Stimulated activated CD8-positive, alpha-beta memory T cell treated with anti-CD3 and anti-CD28 coated beads, Interleukin-2, amount 100 ng/mL, for 1 hour (primary cell): ENCODE measurements at regions not wholly inside any gene's neighbourhood (a gene's known extent, or its start where the extent isn't known, plus 50 kb on each side); places are given as distances from the start of the nearest gene placed in this dataset.
"Not testable (repeated sequence)": the region's sequence is repeated elsewhere in the genome, so short reads cannot be mapped to it uniquely, and the experiment has no call there.

ENCODE experiments used
- DNase-seq, 2 donors: peaks; one replicate each; pipeline ENCODE4 v3.0.0-alpha.2; 2020; ENCODE audit warnings: low read depth in 2 of 2

DNA sequence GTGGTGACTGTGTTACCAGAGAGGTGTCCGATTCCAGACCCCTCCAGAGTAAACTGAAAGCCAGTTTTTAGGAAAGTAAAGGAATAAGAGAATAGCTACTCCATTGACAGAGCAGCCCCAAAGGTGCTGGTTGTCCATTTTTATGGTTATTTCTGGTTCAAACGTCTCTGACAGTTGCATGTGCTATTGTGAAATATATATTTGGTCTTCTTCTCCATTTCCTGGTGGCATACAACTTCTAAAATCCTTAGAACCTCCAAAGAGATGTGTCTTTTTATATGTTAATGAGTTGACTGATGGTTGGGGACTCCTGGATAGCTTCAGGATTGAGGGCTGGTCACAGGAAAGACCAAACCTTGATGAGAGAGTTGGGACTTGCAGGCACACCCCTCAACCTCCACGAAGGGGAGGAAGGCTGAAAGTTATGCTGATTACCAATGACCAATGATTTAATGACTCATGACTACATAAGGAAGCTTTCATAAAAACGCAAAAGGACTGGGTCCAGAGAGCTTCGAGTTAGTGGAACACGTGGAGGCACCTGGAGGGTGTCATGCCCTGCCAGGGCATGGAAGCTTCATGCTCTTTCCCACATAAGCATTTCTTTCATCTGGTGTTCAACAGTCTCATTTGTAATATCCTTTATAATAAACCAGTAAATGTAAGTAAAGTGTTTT is 100.7 kb downstream of the SLC16A1 start:
- no peak for DNase-seq

DNA sequence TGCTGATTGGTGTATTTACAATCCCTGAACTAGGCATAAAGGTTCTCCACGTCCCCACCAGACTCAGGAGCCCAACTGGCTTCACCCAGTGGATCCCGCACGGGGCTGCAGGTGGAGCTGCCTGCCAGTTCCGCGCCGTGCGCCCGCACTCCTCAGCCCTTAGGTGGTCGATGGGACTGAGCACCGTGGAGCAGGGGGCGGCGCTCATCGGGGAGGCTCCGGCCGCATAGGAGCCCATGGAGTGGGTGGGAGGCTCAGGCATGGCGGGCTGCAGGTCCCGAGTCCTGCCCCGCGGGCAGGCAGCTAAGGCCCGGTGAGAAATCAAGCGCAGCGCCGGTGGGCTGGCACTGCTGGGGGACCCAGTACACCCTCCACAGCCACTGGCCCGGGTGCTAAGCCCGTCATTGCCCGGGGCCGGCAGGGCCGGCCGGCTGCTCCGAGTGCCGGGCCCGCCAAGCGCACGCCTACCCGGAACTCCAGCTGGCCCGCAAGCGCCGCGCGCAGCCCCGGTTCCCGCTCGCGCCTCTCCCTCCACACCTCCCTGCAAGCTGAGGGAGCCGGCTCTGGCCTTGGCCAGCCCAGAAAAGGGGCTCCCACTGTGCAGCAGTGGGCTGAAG is 101.5 kb downstream of the SLC16A1 start:
- not testable (repeated sequence) for DNase-seq

DNA sequence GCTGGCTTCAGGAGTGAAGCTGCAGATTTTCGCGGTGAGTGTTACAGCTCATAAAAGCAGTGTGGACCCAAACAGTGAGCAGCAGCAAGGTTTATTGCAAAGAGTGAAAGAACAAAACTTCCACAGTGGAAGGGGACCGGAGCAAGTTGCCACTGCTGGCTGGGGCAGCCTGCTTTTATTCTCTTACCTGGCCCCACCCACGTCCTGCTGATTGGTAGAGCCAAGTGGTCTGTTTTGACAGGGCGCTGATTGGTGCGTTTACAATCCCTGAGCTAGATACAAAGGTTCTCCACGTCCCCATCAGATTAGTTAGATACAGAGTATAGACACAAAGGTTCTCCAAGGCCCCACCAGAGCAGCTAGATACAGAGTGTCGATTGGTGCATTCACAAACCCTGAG is 102.1 kb downstream of the SLC16A1 start:
- not testable (repeated sequence) for DNase-seq

DNA sequence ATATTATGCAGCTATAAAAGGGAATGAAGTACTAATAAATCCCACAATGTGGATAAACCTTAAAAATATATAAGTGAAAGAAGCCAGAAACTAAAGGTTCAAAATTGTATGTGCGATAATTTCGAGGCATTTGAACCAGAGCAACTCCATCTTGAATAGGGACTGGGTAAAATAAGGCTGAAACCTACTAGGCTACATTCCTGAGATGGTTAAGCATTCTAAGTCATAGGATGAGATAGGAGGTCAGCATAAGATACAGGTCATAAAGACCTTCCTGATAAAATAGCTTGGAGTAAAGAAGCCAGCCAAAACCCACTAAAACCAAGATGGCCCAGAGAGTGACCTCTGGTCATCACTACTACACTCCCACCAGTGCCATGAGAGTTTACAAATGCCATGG is 103.1 kb downstream of the SLC16A1 start:
- no peak for DNase-seq

DNA sequence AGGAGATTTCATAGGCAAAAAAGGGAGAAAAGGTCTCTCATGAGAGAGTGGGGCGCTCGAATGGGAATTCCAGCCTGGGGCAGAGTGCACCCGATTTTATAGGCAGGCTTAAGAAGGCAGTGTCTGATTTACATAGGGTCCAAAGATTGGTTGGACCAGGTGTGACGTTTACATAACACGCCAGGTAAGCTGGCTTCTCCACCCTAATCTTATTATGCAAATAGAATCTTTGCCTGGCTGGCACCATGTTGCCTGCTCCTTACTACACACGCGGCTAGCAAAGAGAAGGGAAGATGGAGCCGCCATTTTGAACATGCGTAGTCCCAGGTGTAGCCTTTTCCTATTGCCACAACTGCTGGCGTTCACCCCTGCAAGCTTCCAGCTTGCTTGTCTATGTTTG is 103.7 kb downstream of the SLC16A1 start:
- DNase-seq, result no peak

DNA sequence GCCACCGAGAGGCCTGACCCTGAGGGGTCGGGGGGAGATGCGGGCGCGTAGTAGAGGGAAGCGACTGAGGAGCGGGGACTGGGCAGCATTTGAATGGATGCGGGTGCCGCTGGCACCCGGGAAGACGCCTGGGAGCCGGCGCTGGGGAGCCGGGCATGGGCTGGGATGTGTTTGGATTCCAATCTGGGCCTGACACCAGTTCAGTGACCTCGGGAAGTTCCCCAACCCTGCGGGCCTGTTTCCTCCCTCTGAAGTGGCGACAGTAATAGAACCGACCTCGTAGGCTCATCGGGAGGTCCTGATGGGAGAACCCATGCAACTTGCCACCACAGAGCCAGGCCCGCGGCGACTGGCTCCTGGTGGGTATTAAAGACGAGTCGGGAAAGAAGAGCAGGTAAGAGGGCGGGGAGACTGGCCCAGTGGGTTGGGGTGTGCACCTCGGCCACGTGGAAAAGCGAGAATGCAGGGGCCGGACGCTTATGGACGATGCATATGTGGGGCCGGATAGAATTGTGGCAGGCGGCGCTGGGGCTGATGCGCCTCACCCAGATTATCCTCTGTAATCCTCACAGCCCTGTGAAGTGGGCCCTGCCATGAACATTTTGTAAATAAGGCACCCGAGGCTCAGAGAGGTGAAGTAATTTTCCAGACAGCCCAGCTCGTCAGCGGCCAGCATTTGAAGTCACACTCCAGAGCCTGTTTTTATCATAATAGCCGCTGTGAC is 105.8 kb downstream of the SLC16A1 start:
- DNase-seq, result no peak

DNA sequence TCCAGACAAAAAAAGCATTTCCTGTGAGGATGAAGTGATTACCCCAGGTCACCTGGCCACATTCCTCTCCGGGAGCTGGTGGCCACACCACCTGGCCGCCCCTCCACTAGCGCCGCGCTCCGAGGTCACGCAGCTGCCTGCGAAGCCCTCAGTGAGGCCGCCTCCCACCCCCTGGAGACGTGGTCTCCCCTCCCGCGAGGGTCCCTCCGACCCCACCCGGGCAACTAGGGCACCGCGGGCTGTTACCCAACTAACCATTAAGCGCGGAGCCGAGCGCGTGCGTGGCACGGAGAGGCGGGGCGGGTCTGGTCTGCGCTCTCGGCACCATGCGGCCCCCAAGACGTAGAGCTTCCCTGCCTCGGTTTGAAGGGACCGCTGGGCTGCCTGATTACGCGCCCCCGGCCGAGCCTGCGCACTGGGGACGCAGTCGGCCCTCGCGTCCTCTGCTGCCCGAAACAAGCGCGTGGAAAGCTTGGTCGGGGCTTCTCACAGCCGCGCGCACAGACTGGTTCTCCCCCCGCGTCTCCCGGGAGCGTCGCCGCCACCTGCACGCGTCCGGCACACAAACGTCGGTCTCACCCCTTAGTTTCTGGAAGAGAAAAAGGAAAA is 106.5 kb downstream of the SLC16A1 start:
- DNase-seq, result no peak

DNA sequence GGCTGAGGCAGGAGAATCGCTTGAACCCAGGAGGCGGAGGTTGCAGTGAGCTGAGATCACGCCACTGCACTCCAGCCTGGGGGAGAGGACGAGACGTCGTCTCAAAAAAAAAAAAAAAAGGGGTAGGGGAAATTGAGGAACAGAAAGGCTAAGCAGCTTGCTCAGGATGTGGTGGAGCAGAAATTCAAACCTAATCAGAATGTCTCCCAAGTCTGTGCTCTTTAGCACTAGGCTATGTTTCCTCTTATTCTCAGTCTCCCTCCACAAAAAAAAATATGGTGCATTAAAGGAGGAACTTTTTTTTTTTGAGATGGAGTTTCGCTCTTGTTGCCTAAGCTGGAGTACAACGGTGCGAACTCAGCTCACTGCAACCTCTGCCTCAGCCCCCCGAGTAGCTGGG is 114.2 kb downstream of the SLC16A1 start:
- DNase-seq, result no peak

DNA sequence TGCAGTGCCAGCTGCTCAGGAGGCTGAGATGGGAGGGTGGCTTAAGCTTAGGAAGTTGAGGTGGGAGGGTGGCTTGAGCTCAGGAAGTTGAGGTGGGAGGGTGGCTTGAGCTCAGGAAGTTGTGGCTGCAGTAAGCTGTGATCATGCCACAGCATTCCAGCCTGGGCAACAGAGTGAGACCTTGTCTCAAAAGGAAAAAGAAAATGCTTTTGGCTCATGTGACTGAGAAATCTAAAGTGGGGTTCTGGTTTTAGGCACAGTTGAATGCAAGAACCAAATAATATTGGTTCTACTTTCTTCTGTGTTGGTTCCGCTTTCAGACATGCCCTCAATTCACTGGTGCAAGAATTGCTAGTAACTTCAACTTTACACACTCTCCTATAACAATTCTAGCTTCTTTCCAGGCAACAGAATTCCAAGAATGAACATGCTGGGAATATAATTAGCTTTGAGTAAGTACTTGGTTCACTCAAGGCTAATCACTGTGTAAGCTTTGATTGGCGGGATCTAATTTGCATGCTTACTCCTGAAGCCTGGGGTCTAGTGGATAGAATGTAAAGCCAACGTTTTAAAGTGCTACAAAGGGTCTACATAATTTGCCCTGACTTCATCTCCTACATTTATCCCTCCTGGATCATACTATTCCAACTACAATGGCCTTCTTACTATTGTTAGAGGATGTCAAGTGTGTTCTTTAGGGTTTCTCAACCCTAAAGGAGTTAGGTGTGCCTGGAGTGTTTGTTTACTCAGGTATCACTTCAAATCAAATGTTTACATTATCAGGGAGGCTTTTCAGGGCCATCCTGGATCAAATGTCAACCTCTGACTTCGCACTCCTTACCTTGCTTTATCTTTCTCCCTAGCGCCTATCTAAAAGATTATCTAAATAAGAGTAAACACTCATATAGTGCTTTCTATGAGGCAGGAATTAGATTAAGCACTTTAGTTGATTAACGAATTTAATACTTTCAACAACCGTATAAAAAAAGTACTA is 115.1 kb downstream of the SLC16A1 start:
- no peak for DNase-seq

DNA sequence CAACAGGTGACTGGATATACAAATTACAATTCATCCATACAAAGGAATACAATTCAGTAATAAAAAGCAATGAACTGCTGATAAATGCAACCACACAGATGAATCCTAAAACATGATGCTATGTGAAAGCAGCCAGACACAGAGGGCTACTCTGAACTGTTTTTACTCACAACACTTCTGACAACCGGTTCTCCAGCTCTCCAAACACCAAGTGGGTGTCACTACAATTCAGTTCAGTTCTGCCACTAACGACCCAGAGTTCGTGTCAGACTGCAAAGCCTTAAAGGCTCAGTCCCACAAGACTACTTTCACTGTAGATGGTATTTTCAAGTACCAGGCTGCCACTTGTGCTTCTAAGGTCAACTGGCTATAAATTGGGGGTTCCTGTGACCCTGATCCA is 119.4 kb downstream of the SLC16A1 start:
- DNase-seq, result no peak

DNA sequence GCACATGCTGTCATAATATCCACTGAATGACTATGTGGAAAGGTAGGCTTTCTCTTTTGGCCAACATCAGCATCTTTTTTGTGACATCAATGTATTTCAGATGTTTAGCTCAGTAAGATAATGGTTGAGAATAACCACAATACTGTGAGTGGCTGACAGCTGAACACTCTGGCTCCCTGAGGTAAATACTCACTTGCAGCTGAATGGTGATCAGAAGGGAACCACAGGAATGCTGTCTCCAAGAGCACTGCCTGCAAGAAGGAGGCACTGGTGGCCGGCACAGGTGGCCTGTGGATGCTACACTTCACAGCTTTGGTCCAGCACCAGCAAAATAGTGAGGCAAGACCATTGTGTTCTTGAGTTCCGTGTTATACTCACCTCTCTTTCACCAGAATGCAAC is 118.7 kb upstream of the PPM1J start:
- no peak for DNase-seq

DNA sequence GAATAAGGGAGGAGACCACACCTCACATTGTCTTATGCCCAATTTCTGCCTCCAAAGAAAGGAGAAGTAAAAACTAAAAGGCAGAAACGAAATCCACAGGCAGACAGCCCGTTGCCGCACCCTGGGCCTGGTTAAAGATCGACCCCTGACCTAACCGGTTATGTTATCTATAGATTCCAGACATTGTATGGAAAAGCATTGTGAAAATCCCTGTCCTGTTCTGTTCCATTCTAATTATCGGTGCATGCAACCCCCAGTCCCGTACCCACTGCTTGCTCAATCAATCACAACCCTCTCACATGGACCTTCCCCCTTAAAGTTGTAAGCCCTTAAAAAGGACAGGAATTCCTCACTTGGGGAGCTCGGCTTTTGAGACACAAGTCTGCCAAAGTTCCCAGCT is 117.1 kb upstream of the PPM1J start:
- DNase-seq, result not testable (repeated sequence)

DNA sequence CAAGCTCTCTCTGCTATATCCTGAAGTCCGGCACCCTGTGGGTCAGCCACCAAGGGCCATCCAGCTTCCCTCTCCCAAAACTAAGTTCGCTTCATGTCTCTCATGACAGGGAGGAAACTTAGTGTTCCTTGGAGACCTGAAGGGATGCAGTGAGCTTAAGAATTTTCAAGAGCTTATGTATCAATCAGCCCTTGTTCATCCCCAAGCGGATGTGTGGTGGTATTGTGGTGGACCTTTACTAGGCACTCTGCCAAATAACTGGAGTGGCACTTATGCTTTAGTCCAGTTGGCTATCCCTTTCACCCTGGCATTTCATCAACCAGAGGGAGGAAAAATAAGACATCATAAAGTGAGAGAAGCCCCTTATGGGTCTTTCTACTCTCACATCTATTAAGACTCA is 114.6 kb upstream of the PPM1J start:
- DNase-seq, result not testable (repeated sequence)

DNA sequence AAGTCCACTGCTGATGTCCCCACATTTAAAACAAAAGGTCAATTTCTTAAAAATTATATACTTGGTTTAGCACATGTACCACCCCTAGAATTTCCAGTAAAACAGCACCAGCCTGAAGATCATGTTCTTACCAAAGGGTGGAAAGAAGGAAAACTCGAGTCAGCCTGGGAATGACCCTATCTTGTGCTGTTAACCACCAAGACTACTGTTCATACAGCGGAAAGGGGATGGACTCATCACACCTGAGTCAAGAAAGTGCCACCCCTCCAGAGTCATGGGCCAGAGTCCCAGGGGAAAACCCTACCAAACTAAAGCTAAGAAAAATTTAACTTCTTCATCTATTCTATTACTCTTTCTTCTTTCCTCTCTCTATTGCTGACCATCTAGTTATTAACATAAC is 113.6 kb upstream of the PPM1J start:
- DNase-seq, result no peak

DNA sequence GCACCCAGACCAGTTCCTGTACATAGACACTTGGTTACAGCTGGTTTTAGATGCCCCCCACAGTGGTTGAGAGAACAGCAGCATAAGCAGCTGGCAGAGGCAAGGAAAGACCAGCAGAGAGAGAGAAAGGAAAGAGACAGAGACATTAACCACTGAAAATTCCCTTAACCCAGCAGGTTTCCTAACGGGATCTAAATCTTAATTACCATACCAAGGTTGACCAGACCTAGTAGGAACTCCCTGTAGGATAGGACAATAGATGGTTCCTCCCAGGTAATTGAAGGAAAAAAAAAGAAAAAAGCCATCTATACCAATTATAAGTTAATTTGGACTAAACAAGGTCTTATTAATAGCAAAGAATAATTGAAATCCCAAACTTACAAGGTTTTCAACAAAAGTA is 112.3 kb upstream of the PPM1J start:
- not testable (repeated sequence) for DNase-seq

DNA sequence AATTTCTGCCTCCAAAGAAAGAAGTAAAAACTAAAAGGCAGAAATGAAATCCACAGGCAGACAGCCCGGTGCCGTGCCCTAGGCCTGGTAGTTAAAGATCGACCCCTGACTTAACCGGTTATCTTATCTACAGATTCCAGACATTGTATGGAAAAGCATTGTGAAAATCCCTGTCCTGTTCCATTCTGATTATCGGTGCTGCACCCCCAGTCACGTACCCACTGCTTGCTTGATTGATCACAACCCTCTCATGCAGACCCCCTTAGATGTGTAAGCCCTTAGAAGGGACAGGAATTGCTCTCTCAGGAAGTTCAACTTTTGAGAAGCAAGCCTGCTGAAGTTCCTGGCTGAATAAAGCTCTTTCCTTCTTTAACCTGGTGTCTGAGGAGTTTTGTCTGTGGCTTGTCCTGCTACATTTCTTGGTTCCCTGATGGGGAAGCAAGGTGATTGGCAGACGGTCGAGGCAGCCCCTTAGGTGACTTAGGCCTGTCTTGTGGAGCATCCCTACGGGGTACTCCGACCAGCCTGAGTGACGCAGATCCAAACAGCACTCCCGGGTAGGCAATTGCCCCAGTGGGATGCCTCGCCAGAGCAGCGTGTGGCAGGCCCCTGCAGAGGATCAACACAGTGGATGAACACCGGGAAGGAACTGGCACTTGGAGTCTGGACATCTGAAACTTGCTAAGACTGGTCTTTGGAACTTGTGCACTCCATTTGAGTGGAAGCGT is 111.2 kb upstream of the PPM1J start:
- DNase-seq, result no peak

DNA sequence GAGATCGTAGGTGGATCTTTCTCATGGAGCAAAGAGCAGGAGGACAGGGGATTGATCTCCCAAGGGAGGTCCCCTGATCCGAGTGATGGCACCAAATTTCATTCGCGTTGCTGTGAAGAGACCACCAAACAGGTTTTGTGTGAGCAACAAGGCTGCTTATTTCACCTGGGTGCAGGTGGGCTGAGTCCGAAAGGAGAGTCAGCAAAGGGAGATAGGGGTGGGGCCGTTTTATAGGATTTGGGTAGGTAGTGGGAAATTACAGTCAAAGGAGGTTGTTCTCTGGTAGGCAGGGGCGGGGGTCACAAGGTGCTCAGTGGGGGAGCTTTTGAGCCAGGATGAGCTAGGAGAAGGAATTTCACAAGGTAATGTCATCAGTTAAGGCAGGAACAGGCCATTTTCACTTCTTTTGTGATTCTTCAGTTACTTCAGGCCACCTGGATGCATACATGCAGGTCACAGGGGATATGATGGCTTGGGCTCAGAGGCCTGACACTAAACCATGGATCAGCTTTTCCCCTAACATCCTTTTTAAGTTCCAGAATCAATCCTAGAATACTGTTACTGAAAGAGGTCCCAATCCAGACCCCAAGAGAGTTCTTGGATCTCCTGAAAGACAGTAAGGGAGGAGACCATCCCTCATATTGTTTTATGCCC is 110.6 kb upstream of the PPM1J start:
- DNase-seq, result not testable (repeated sequence)

DNA sequence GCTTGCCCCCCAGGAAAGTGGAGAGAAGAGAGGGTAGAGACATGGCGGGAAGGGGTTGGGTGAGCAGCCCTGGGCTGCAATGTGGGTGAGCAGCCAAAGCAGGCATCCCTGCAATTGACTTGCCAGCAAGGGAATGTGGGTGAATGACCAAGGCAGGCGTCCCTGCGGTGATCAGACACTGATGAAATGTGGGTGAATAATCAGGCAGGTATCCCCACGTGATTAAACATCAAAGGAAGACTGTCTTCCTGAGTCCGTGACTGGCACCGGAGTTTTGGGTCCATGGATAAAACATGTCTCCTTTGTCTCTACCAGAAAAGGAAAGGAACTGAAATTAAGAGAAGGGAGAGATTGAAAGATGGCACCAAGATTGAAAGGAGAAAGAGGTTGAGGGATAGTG is 109.9 kb upstream of the PPM1J start:
- not testable (repeated sequence) for DNase-seq

DNA sequence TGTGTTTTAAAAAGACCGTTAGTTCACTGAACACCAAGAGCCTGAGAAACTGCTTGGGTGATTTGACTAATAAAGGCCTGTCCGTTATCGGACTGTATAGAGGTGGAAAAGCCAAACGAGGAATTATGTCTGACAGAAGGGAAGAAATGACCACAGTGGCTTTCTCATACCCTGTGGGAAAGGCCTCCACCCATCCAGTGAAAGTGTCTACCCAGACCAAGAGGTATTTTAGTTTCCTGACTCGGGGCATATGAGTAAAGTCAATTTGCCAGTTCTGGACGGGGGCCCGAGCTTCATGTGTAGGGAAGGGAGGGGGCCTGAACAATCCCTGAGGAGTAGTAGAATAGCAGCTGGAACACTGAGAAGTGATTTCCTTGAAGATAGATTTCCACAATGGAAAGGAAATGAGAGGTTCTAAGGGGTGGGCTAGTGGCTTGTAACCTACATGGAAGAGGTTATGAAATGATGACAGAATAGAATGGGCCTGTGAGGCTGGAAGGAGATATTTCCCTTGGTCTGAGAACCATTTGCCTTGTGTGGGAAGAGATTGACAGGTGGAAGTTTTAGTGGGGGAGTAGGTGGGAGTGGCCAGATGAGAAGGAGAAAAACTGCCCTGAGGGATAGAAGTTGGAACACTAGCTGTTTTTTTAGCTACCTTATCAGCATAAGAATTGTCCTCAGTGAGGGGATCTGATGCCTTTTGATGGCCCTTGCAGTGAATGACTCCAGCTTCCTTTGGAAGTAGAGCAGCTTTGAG is 106.4 kb upstream of the PPM1J start:
- not testable (repeated sequence) for DNase-seq
